ENCODE measurements at regions not wholly inside any gene's neighbourhood (a gene's known extent, or its start where the extent isn't known, plus 50 kb on each side); places are given as distances from the start of the nearest gene placed in this dataset.

DNA sequence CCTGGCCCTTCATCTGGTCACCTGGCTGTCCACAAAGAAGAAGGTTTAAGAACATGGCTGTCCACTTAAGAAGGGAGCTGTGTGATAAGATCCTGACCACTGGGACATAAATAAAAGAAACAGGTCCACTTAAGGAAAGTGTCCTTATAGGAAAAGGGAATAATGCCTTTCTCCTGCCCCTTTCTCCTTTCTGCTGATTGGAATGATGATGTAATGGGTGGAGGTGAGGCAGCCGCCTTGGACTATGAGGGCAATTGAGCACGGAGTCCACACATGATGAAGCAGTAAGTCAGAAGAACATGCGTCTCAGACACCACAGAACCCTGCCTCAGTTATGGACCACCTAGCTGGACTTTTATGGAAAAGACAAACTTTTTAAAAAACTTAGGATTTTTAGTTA lies 401.1 kb downstream of the SHANK2 start:
- no peak overlapping the region for H3K4me3 Mint-ChIP-seq
- no peak for DNase-seq
- no peaks in the 10 kb centered on the region for H3K9me3 Mint-ChIP-seq
- CTCF ChIA-PET: interaction anchor here (0.6 kb wide), 1 partner anchor 1410 kb away, joined by 3 read pairs; no protein-coding TSS in a partner anchor
- no peaks in the 10 kb centered on the region for H3K27me3 Mint-ChIP-seq
- H3K4me1 Mint-ChIP-seq: no peaks in the 10 kb centered on the region
- H3K36me3 Mint-ChIP-seq (ENCODE audit: low read depth): no peaks in the 10 kb centered on the region
- H3K27ac Mint-ChIP-seq: no peak overlapping the region
- POLR2A ChIA-PET: no interaction called here

DNA sequence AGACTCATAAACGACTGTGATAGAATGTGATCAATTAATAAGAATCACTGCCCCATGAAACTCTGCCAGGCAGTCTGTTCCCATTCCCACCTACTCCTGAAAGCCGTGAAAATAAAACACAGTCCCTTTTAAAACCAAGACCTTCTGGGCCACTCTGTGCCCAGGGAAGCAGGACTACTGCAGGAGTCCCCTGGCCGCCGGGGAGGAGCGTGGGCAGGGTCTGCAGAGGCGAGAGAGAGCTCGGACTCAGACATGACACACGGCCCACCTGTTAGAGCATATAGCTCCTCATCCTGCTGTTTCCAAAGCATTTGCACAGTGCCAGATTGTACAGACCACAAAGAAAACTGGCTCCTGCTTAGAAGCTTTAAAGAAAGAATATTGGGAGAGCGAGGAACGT lies 400.5 kb downstream of the SHANK2 start:
- POLR2A ChIA-PET: no interaction called here
- no peaks in the 10 kb centered on the region for H3K36me3 Mint-ChIP-seq (ENCODE audit: low read depth)

DNA sequence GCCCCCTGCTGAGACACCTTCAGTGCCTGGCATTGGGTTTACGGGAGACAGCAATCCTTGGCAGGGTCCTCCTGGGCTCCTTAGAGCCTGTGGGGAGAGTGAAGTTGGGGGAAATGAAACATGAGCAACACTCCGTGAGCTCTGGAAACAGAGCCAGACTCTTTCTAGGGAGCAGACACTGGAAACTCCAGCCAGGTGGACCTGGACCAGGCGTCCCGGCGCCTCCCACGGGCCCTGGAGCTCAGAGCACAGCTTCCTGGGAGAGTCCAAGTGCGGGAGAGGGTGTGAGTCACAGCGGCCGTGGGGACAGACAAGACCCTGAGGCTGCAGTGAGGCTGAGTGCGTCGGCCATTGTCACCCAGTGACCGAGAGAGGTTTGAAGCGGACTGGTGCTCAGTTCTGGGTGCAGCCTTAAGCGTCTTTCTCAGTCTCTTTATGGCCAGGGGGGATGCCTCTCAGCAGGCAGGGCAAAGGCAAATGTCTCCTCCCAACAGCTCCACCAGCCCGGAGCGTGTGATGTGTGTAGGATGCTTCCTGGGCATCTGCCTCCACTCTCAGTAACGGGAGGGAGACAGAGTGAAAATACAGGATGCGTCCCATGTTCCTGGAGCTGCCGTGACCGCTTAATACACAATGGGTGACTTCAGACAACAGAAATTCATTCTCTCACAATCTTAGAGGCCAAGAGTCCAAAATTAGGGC lies 399.2 kb downstream of the SHANK2 start:
- Mint-ChIP-seq H3K27me3 (no peaks in the 10 kb centered on the region), H3K9me3 (no peaks in the 10 kb centered on the region), H3K4me3 (no peak overlapping the region), H3K4me1 (no peaks in the 10 kb centered on the region), H3K36me3 (ENCODE audit: low read depth) (no peaks in the 10 kb centered on the region), H3K27ac (no peak overlapping the region)
- POLR2A ChIA-PET: no interaction called here
- CTCF ChIA-PET: interaction anchor here (0.6 kb wide), 1 partner anchor 99 kb away, joined by 3 read pairs; no protein-coding TSS in a partner anchor
- DNase-seq: no peak

More for the DNA sequence above, 400.5 kb downstream of the SHANK2 start:
- Mint-ChIP-seq H3K27me3 (no peaks in the 10 kb centered on the region), H3K9me3 (no peaks in the 10 kb centered on the region), H3K27ac (no peak overlapping the region), H3K4me1 (no peaks in the 10 kb centered on the region), H3K4me3 (no peak overlapping the region)
- CTCF ChIA-PET: no interaction called here
- no peak for DNase-seq

DNA sequence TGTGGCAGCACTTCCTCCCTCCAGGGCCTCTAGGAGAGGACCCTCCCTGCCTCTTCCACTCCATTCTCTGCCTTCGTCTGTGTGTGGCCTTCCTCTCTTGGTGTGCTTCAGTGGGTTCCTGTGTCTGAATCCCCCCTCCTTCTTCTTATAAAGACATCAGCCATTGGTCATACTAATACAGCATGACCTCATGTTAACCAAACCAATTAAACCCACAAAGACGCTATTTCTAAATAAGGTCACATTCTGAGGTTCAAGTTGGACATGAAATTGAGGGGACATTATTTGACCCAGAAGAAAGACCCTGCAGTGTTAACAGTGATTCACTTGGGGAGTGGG lies 398.6 kb downstream of the SHANK2 start:
- CTCF ChIA-PET: no interaction called here
- H3K27ac Mint-ChIP-seq: no peak overlapping the region
- H3K4me3 Mint-ChIP-seq: no peak overlapping the region
- POLR2A ChIA-PET: no interaction called here
- DNase-seq: no peak
- H3K27me3 Mint-ChIP-seq: no peaks in the 10 kb centered on the region
- H3K9me3 Mint-ChIP-seq: no peaks in the 10 kb centered on the region
- no peaks in the 10 kb centered on the region for H3K4me1 Mint-ChIP-seq
- no peaks in the 10 kb centered on the region for H3K36me3 Mint-ChIP-seq (ENCODE audit: low read depth)

DNA sequence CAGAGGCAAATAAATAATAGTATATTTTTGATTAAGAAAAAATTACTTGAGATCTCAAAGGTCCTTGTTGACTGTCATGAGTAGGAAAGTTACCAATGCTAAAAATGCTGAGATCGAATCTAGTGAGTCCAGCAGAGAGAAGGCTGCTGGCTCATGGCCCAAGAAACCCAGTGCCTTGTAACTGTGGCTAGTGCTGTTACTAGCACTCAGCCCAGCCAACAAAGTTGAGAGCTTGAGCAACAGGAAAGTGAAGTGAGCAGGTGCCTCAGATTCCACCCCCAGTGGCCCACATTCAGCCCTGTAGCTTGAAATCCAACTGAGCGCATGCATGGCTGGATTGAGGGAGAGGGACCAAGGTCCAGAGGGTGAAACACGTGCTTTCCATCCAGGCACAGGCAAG lies 398.2 kb downstream of the SHANK2 start:
- POLR2A ChIA-PET: no interaction called here
- no peak overlapping the region for H3K4me3 Mint-ChIP-seq

DNA sequence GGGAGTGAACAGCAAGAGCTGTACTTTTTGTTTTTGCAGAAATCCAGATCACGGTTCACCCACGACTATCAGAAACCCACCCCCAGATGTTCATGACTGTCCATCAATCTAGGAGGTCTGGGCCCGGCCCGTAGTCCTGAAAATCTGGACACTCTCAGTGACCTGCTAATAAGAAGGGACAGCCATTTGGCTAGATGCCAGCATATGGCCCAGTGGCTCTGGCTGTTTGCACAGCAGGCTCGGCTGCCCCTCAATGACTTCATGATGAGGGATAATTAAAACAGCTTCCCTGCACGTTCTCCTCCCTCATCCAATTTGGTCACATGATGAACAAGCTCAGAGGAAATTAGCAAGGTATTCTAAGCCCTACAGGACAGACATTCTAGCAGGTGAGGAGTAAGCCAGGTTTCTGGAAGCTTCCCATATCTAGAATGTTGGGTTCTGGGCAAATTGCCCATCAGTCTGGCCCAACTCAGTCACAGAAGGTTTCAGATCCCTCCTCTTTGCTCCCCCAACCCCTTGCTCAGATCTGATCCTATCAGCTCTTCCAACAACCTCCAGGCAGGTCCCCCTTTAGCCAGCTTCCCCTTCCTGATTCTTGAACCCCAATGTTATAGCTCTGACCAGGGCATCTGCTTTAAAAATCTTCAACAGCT lies 397.3 kb downstream of the SHANK2 start:
- ChIA-PET POLR2A (no interaction called here), CTCF (no interaction called here)
- no peaks in the 10 kb centered on the region for H3K9me3 Mint-ChIP-seq
- no peaks in the 10 kb centered on the region for H3K36me3 Mint-ChIP-seq (ENCODE audit: low read depth)
- H3K27me3 Mint-ChIP-seq: no peaks in the 10 kb centered on the region
- no peak overlapping the region for H3K4me3 Mint-ChIP-seq
- no peak for DNase-seq
- H3K4me1 Mint-ChIP-seq: no peaks in the 10 kb centered on the region
- H3K27ac Mint-ChIP-seq: no peak overlapping the region

More for the DNA sequence above, 398.2 kb downstream of the SHANK2 start:
- H3K27me3 Mint-ChIP-seq: no peaks in the 10 kb centered on the region
- CTCF ChIA-PET: no interaction called here
- no peaks in the 10 kb centered on the region for H3K9me3 Mint-ChIP-seq
- no peaks in the 10 kb centered on the region for H3K4me1 Mint-ChIP-seq
- no peak for DNase-seq
- H3K27ac Mint-ChIP-seq: no peak overlapping the region
- no peaks in the 10 kb centered on the region for H3K36me3 Mint-ChIP-seq (ENCODE audit: low read depth)

DNA sequence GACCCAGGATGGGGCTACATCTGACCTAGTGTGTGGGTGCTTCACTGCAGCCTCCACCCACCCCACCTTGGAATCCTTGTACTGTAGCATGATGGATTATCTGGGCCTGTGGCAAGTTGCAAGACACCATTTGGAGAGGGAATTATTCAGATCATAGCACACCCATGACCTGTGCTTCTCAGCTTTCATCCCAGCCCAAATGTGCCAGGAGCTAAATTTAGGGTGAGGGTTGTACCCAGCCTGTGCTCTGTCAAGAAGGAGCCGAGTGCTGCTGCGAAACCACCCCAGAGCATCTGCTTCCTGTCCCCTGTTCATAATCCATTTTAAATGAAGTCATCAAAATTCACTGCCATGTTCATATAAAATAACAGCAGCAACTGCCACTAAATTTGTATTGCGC lies 394.5 kb downstream of the SHANK2 start:
- ChIA-PET CTCF (no interaction called here), POLR2A (no interaction called here)
- no peak overlapping the region for H3K27ac Mint-ChIP-seq

DNA sequence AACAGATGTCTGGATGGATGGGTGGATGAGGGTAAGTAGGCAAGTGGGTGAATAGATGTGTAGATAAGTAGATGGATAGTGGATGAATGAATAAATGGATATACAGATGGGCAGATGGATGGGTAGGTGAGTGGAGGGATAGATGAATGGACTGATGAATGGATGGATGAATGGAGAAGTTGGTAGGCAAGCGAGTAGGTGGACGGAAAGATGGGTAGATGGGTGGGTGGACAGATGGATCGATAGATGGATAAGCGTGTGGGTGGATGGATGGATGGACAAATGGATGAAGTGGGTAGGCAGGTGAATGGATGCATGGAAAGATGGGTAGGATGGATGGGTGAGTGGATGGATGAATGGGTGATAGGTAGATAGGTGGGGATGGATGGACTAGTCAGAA lies 393.2 kb downstream of the SHANK2 start:
- Mint-ChIP-seq H3K27ac (no peak overlapping the region), H3K27me3 (no peaks in the 10 kb centered on the region), H3K9me3 (no peaks in the 10 kb centered on the region), H3K36me3 (ENCODE audit: low read depth) (no peaks in the 10 kb centered on the region), H3K4me1 (no peaks in the 10 kb centered on the region), H3K4me3 (no peak overlapping the region)
- ChIA-PET POLR2A (no interaction called here), CTCF (no interaction called here)
- DNase-seq: no peak

More for the DNA sequence above, 394.5 kb downstream of the SHANK2 start:
- Mint-ChIP-seq H3K4me1 (no peaks in the 10 kb centered on the region), H3K27me3 (no peaks in the 10 kb centered on the region), H3K9me3 (no peaks in the 10 kb centered on the region), H3K4me3 (no peak overlapping the region), H3K36me3 (ENCODE audit: low read depth) (no peaks in the 10 kb centered on the region)
- no peak for DNase-seq

DNA sequence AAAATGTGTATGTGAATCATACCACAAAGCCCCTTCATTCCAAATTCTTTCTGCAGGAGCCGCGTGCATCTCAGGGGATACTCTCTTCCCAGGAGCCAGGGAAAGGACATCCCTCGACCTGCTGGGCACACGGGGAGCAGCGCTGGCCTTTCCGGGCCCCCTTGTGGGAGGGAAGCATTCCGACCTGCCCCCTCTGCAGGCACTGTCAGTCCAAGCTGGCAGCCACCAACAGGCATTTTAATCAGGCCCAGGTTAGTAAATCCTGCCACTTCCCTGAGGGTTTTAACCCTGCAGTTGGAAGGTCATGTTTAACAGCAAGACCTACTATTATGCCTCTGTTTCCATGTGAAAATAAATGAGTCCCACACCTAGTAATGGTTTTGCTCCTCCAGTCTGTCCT lies 391.5 kb downstream of the SHANK2 start:
- Mint-ChIP-seq H3K9me3 (no peaks in the 10 kb centered on the region), H3K27ac (no peak overlapping the region), H3K36me3 (ENCODE audit: low read depth) (no peaks in the 10 kb centered on the region), H3K4me1 (no peaks in the 10 kb centered on the region), H3K4me3 (no peak overlapping the region), H3K27me3 (no peaks in the 10 kb centered on the region)
- CTCF ChIA-PET: no interaction called here
- POLR2A ChIA-PET: no interaction called here
- no peak for DNase-seq

DNA sequence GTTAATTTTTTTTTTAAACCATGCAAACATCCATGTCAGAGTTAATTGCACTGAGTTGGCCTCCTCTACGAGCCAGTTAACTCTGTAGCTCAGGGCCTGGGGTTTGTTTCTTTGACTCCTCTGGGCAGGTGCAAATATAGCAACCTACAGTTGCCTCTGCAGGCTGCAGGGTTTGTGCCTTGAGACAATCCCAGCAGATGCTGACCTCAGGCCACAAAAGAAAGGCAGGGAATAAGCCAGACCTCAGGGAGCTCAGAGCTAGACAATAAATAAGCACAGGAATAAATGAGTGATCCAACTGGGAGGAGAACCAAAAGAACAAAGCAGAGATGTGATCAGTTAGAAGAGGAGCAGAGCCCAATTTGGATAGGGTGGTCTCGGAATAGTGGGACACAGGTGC lies 390.8 kb downstream of the SHANK2 start:
- ChIA-PET CTCF (no interaction called here), POLR2A (no interaction called here)
- Mint-ChIP-seq H3K27ac (no peak overlapping the region), H3K27me3 (no peaks in the 10 kb centered on the region), H3K36me3 (ENCODE audit: low read depth) (no peaks in the 10 kb centered on the region), H3K4me3 (no peak overlapping the region), H3K9me3 (no peaks in the 10 kb centered on the region), H3K4me1 (no peaks in the 10 kb centered on the region)
- no peak for DNase-seq

DNA sequence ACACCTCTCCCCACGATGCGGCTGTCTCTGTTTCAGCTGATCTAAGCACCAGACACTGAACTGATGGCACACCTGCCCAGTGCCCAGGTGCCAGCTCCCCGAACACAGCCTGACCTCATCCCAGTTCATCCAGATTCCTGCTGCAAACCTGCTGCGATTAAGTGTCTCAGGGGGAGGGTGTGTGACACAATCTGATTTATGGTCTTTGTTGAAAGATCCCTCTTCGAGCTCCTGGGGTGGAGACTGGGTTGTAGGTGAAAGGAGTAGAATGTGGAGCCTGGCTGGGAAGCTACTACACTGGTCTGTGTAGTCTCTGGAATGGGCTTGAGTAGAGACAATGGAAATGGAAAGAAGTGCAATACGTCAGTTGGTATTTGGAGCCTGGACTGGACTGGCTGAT lies 390.3 kb downstream of the SHANK2 start:
- Mint-ChIP-seq H3K4me3 (no peak overlapping the region), H3K9me3 (no peaks in the 10 kb centered on the region), H3K27ac (no peak overlapping the region), H3K27me3 (no peaks in the 10 kb centered on the region), H3K4me1 (no peaks in the 10 kb centered on the region), H3K36me3 (ENCODE audit: low read depth) (no peaks in the 10 kb centered on the region)
- POLR2A ChIA-PET: no interaction called here
- CTCF ChIA-PET: interaction anchor here (0.7 kb wide), 1 partner anchor 477 kb away, joined by 3 read pairs; no protein-coding TSS in a partner anchor
- no peak for DNase-seq

DNA sequence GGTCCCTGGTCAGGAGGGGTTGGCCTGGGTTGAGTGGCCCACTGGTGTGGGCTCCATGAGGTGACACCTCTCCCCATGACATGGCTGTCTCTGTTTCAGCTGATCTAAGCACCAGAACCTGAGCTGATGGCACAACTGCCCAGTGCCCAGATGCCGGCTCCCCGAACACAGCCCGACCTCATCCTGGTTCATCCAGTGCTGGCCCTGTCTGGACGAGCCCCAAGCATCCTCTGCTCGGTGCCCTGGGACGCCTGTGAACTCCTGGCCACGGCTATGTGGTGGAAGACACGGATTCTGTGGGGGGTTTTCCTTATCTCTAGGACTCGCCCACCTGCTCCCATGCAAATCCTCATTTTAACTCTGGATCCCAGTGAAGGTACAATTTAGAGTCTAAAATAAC lies 389.2 kb downstream of the SHANK2 start:
- Mint-ChIP-seq H3K9me3 (no peaks in the 10 kb centered on the region), H3K4me1 (no peaks in the 10 kb centered on the region), H3K27ac (no peak overlapping the region), H3K4me3 (no peak overlapping the region), H3K27me3 (no peaks in the 10 kb centered on the region), H3K36me3 (ENCODE audit: low read depth) (no peaks in the 10 kb centered on the region)
- CTCF ChIA-PET: no interaction called here
- POLR2A ChIA-PET: no interaction called here
- no peak for DNase-seq

DNA sequence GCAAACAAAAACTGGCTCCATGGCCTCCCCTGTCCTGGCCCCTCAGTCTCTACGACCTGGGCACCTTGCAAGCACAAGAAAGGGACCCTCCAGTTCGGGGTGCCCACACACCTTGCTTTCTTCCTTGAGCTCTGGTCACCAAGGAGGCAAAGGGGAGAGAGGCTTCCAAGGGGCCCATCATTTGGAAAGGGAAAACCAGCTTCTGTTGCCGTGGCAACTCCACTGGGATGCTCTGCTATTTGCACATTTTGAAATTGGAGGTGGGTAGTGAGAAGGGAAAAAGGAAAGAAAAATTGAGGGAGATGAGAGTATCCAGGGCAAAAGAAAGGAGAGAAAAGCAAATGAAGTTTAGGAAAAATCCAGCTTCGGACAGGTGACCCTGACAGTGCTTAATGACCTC lies 388.4 kb downstream of the SHANK2 start:
- no peak for DNase-seq
- no peak overlapping the region for H3K27ac Mint-ChIP-seq
- ChIA-PET POLR2A (no interaction called here), CTCF (no interaction called here)
- no peaks in the 10 kb centered on the region for H3K4me1 Mint-ChIP-seq
- no peaks in the 10 kb centered on the region for H3K9me3 Mint-ChIP-seq
- H3K36me3 Mint-ChIP-seq (ENCODE audit: low read depth): no peaks in the 10 kb centered on the region
- no peak overlapping the region for H3K4me3 Mint-ChIP-seq
- H3K27me3 Mint-ChIP-seq: no peaks in the 10 kb centered on the region

DNA sequence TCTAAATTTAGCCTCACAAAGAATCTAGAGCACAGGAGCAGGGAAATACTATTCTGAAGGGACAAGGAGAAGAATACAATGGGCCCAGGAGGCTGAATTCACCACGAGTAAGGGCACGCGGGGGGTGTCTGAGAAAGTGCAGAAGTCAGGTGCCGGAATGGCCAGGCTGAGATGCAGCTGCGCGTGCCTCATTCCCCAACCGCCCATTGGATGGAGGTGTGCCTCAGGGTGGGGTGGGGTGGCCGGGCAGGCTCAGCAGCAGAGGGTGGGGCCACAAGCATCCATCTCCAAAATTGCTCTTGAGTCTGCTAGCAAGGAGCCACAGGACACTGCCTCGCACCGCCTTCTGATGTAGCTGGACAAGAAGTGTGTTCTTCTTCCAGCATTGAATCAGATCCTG lies 387.0 kb downstream of the SHANK2 start:
- ChIA-PET POLR2A (no interaction called here), CTCF (no interaction called here)
- DNase-seq: no peak
- Mint-ChIP-seq H3K9me3 (no peaks in the 10 kb centered on the region), H3K27ac (no peak overlapping the region), H3K36me3 (ENCODE audit: low read depth) (no peaks in the 10 kb centered on the region), H3K4me1 (no peaks in the 10 kb centered on the region), H3K4me3 (no peak overlapping the region), H3K27me3 (no peaks in the 10 kb centered on the region)
